OCI-LY7 (cell line): ENCODE measurements at regions not wholly inside any gene's neighbourhood (a gene's known extent, or its start where the extent isn't known, plus 50 kb on each side); places are given as distances from the start of the nearest gene placed in this dataset.

Experiments
- BruUV-seq: library from RNA; stranded (reverse); fragments of 400-500 nt; replicated peaks from 2 replicates; lab custom pipeline; 2021; lab: Mats Ljungman, UMichigan
- CTCF ChIA-PET: fragments of 300-600 bp; sonication (Branson Sonifier 250); formaldehyde crosslinking; loops from one replicate; lab custom pipeline; 2022; ENCODE audit warnings: antibody characterized with exemption; ENCODE audit not compliant: unreplicated experiment; lab: Charles Lee
- POLR2A ChIA-PET: fragments of 300-600 bp; sonication (Branson Sonifier 250); formaldehyde crosslinking; loops from one replicate; lab custom pipeline; 2022; ENCODE audit warnings: antibody characterized with exemption; lab: Charles Lee
- DNase-seq: peaks from one replicate; pipeline ENCODE4 v3.0.0-alpha.2; 2015; ENCODE audit warnings: low spot score
- H2AFZ ChIP-seq: fragments of 200-600 bp; sonication (generic), shearing (Covaris generic); 2 replicates; pipeline ENCODE4 v1.6.1; 2014; ENCODE audit warnings: mild to moderate bottlenecking, antibody characterized with exemption, low read length, moderate library complexity
- H3K27ac ChIP-seq: fragments of 200-600 bp; sonication (generic); 2 replicates; pipeline ENCODE4 v1.5.1; 2014; ENCODE audit warnings: mixed run types, low read depth, mild to moderate bottlenecking, moderate library complexity, low read length, inconsistent platforms; ENCODE audit not compliant: poor library complexity, severe bottlenecking
- H3K36me3 ChIP-seq: fragments of 200-600 bp; sonication (generic); 2 replicates; pipeline ENCODE4 v1.6.1; 2014; ENCODE audit warnings: mild to moderate bottlenecking, antibody characterized with exemption, low read length, moderate library complexity, mixed read lengths; ENCODE audit not compliant: insufficient read depth
- H3K4me1 ChIP-seq: fragments of 200-600 bp; sonication (generic); 2 replicates; pipeline ENCODE4 v1.5.1; 2014; ENCODE audit warnings: mild to moderate bottlenecking, low read length; ENCODE audit not compliant: insufficient read depth, poor library complexity, severe bottlenecking
- H3K4me2 ChIP-seq: fragments of 200-600 bp; sonication (generic); 2 replicates; pipeline ENCODE4 v1.6.1; 2014; ENCODE audit warnings: mild to moderate bottlenecking, low read length
- H3K4me3 ChIP-seq: fragments of 200-600 bp; sonication (generic); 2 replicates; pipeline ENCODE4 v1.5.1; 2014; ENCODE audit warnings: mild to moderate bottlenecking, low read depth, low read length; ENCODE audit not compliant: poor library complexity, severe bottlenecking
- H3K79me2 ChIP-seq: fragments of 200-600 bp; sonication (generic); 2 replicates; pipeline ENCODE4 v1.6.1; 2016; ENCODE audit warnings: low read depth, mild to moderate bottlenecking, low read length, moderate library complexity, mixed read lengths; ENCODE audit not compliant: insufficient read depth
- H3K9me2 ChIP-seq: fragments of 200-600 bp; sonication (generic); 2 replicates; pipeline ENCODE4 v1.6.1; 2016; ENCODE audit warnings: mild to moderate bottlenecking, low read length, mixed read lengths; ENCODE audit not compliant: insufficient read depth
- H3K9me3 ChIP-seq: fragments of 200-600 bp; sonication (generic); 2 replicates; pipeline ENCODE4 v1.6.1; 2014; ENCODE audit warnings: mild to moderate bottlenecking, mixed run types, low read length, mixed read lengths
- H4K20me1 ChIP-seq: fragments of 200-600 bp; sonication (generic); 2 replicates; pipeline ENCODE4 v1.6.1; 2014; ENCODE audit warnings: mild to moderate bottlenecking, antibody characterized with exemption, low read length, moderate library complexity, mixed read lengths; ENCODE audit not compliant: insufficient read depth
- EZH2phosphoT487 ChIP-seq: fragments of 200-600 bp; sonication (generic); IDR thresholded peaks from 2 replicates; pipeline ENCODE4 v1.6.1; 2018; ENCODE audit warnings: low read depth, borderline replicate concordance, mild to moderate bottlenecking, mixed run types, antibody characterized with exemption, low read length, moderate library complexity, mixed read lengths
- intact Hi-C: fragments of 100-400 bp; cut with micrococcal nuclease; formaldehyde crosslinking; loops from one replicate; pipeline ENCODE4 v1.10.0; 2022; ENCODE audit not compliant: unreplicated experiment
- TF ChIP-seq, protein P1 (sequence below): fragments of 200-600 bp; sonication (generic); conservative IDR thresholded peaks from 2 replicates; pipeline ENCODE4 v1.5.1; 2014; ENCODE audit warnings: mild to moderate bottlenecking, antibody characterized with exemption, low read length, moderate library complexity, mixed read lengths

DNA sequence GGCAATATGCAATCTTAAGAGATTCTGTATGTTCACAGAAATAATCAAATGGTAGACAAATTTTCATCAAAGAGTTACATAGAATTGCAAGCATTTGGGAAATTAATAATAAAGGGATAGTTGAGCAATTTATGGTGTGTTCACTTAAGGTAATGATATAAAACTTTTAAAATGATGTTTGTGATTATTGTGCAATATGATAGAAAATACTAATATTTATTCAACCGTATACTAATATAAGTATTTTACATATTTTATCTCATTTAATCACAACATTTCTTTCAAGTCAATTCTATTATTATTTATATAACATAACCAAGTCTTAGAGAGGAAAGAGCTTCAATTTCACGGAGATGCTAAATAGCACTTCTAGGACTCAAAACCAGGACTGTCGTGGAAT is 716.8 kb upstream of the MIR17HG start:
- Histone ChIP-seq H2AFZ (no peak overlapping the region), H3K4me3 (no peak overlapping the region), H3K4me1 (no peaks in the 10 kb centered on the region), H4K20me1 (no peaks in the 10 kb centered on the region), H3K27ac (no peak overlapping the region), H3K4me2 (no peak overlapping the region), H3K36me3 (no peaks in the 10 kb centered on the region), H3K9me2 (no peaks in the 10 kb centered on the region), H3K79me2 (no peaks in the 10 kb centered on the region), H3K9me3 (0 out of 2 replicates have a peak, but pooled peaks cover 5% of the 10 kb centered on the region)
- CTCF ChIA-PET, result no interaction called here
- DNase-seq, result no peak
- BruUV-seq, result no TSS peak
- POLR2A ChIA-PET, result interaction anchor here (0.6 to 1.6 kb wide), 4 partner anchors 9 to 434 kb away, joined by 3 to 4 read pairs (median 3); no protein-coding TSS in a partner anchor
- intact Hi-C loops, result no loop called here
- TF ChIP-seq EZH2phosphoT487, result no peak
- TF ChIP-seq, protein P1, sequence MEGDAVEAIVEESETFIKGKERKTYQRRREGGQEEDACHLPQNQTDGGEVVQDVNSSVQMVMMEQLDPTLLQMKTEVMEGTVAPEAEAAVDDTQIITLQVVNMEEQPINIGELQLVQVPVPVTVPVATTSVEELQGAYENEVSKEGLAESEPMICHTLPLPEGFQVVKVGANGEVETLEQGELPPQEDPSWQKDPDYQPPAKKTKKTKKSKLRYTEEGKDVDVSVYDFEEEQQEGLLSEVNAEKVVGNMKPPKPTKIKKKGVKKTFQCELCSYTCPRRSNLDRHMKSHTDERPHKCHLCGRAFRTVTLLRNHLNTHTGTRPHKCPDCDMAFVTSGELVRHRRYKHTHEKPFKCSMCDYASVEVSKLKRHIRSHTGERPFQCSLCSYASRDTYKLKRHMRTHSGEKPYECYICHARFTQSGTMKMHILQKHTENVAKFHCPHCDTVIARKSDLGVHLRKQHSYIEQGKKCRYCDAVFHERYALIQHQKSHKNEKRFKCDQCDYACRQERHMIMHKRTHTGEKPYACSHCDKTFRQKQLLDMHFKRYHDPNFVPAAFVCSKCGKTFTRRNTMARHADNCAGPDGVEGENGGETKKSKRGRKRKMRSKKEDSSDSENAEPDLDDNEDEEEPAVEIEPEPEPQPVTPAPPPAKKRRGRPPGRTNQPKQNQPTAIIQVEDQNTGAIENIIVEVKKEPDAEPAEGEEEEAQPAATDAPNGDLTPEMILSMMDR, result no peak

- no peaks in the 10 kb centered on the region for H3K36me3 ChIP-seq
- H3K4me2 ChIP-seq, result no peak overlapping the region
- TF ChIP-seq EZH2phosphoT487, result no peak
- TF ChIP-seq, protein P1, result no peak
- no peaks in the 10 kb centered on the region for H4K20me1 ChIP-seq
- intact Hi-C loops, result no loop called here
- H3K4me1 ChIP-seq, result no peaks in the 10 kb centered on the region
- no TSS peak for BruUV-seq
- POLR2A ChIA-PET, result no interaction called here
- no peak overlapping the region for H3K27ac ChIP-seq
- no peaks in the 10 kb centered on the region for H3K9me2 ChIP-seq
- H2AFZ ChIP-seq, result no peak overlapping the region
- 0 out of 2 replicates have a peak, but pooled peaks cover 5% of the 10 kb centered on the region for H3K9me3 ChIP-seq
- H3K79me2 ChIP-seq, result no peaks in the 10 kb centered on the region
- CTCF ChIA-PET, result no interaction called here
- no peak for DNase-seq
- no peak overlapping the region for H3K4me3 ChIP-seq
Measured at GRCh38 chr13:90632184-90632583, 715.3 kb upstream of the MIR17HG start.

DNA sequence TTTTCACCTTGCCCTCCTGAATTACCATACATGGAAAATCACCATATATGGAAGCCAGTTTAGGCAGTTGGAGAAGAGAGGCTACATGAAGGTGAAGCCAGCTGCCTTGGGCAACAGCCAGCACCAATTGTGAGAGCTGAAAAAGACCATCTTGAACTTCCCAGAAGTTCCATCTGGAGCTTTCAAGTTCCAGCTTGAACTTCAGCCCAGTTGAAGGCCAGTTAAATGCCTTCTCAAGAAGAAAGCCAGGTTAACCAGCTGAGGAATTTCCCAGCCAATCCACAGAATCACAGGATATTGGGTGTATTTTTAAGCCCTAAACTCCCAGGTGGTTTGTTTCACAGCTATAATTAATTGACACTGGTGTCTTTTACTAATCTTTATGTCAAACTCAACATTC is 713.6 kb upstream of the MIR17HG start:
- Histone ChIP-seq H3K4me3 (no peak overlapping the region), H3K9me3 (0 out of 2 replicates have a peak, but pooled peaks cover 5% of the 10 kb centered on the region), H3K36me3 (no peaks in the 10 kb centered on the region), H3K4me1 (no peaks in the 10 kb centered on the region), H4K20me1 (no peaks in the 10 kb centered on the region), H2AFZ (no peak overlapping the region), H3K79me2 (no peaks in the 10 kb centered on the region), H3K9me2 (no peaks in the 10 kb centered on the region), H3K4me2 (no peak overlapping the region), H3K27ac (no peak overlapping the region)
- ChIA-PET POLR2A (interaction anchor here (0.6 to 1.4 kb wide), 3 partner anchors 8 to 92 kb away, joined by 3 to 4 read pairs (median 3); no protein-coding TSS in a partner anchor), CTCF (no interaction called here)
- intact Hi-C loops, result no loop called here
- TF ChIP-seq, protein P1, result no peak
- TF ChIP-seq EZH2phosphoT487, result no peak
- no TSS peak for BruUV-seq
- no peak for DNase-seq
